ENCODE measurements at regions not wholly inside any gene's neighbourhood (a gene's known extent, or its start where the extent isn't known, plus 50 kb on each side); places are given as distances from the start of the nearest gene placed in this dataset.

- Histone ChIP-seq H2AFZ (no peak overlapping the region), H3K9me3 (ENCODE audit: control insufficient read depth, low read length) (no peaks in the 10 kb centered on the region), H3K27ac (no peak overlapping the region), H3K36me3 (ENCODE audit: control insufficient read depth, insufficient read depth, low read length) (no peaks in the 10 kb centered on the region), H3K4me3 (ENCODE audit: low read depth, low read length) (no peak overlapping the region), H3K4me1 (no peaks in the 10 kb centered on the region), H3K79me2 (no peaks in the 10 kb centered on the region), H3K27me3 (ENCODE audit: control insufficient read depth, insufficient read depth, low read length) (no peaks in the 10 kb centered on the region), H3K9ac (no peak overlapping the region), H3K4me2 (ENCODE audit: low read length) (no peak overlapping the region)
- no peak for TF ChIP-seq CTCF (IDR thresholded peaks at IDR 0.05)
Measured at GRCh38 chr1:59223198-59223597, 73.7 kb upstream of the FGGY start.

GRCh38 chr1:59223989-59224634 is 72.8 kb upstream of the FGGY start:
- Histone ChIP-seq H3K4me1 (no peaks in the 10 kb centered on the region), H3K27ac (no peak overlapping the region), H3K4me2 (ENCODE audit: low read length) (no peak overlapping the region), H2AFZ (no peak overlapping the region), H3K27me3 (ENCODE audit: control insufficient read depth, insufficient read depth, low read length) (no peaks in the 10 kb centered on the region), H3K79me2 (no peaks in the 10 kb centered on the region), H3K9me3 (ENCODE audit: control insufficient read depth, low read length) (no peaks in the 10 kb centered on the region), H3K36me3 (ENCODE audit: control insufficient read depth, insufficient read depth, low read length) (no peaks in the 10 kb centered on the region), H3K9ac (no peak overlapping the region), H3K4me3 (ENCODE audit: low read depth, low read length) (no peak overlapping the region)
- no peak for TF ChIP-seq CTCF (IDR thresholded peaks at IDR 0.05)

GRCh38 chr1:59225594-59226316 is 71.1 kb upstream of the FGGY start:
- H3K27ac ChIP-seq = no peak overlapping the region
- H3K4me1 ChIP-seq = no peaks in the 10 kb centered on the region
- no peaks in the 10 kb centered on the region for H3K79me2 ChIP-seq
- H3K27me3 ChIP-seq (ENCODE audit: control insufficient read depth, insufficient read depth, low read length) = no peaks in the 10 kb centered on the region
- no peak for TF ChIP-seq CTCF (IDR thresholded peaks at IDR 0.05)
- no peak overlapping the region for H3K4me3 ChIP-seq (ENCODE audit: low read depth, low read length)
- H3K36me3 ChIP-seq (ENCODE audit: control insufficient read depth, insufficient read depth, low read length) = no peaks in the 10 kb centered on the region
- no peak overlapping the region for H2AFZ ChIP-seq
- no peak overlapping the region for H3K4me2 ChIP-seq (ENCODE audit: low read length)
- H3K9me3 ChIP-seq (ENCODE audit: control insufficient read depth, low read length) = no peaks in the 10 kb centered on the region
- no peak overlapping the region for H3K9ac ChIP-seq

GRCh38 chr1:59229138-59229537 is 67.8 kb upstream of the FGGY start:
- Histone ChIP-seq H3K4me1 (no peaks in the 10 kb centered on the region), H3K4me2 (ENCODE audit: low read length) (no peak overlapping the region), H3K27ac (no peak overlapping the region), H3K79me2 (no peaks in the 10 kb centered on the region), H3K27me3 (ENCODE audit: control insufficient read depth, insufficient read depth, low read length) (no peaks in the 10 kb centered on the region), H3K9me3 (ENCODE audit: control insufficient read depth, low read length) (no peaks in the 10 kb centered on the region), H3K4me3 (ENCODE audit: low read depth, low read length) (no peak overlapping the region), H3K9ac (no peak overlapping the region), H2AFZ (no peak overlapping the region), H3K36me3 (ENCODE audit: control insufficient read depth, insufficient read depth, low read length) (no peaks in the 10 kb centered on the region)
- TF ChIP-seq CTCF (IDR thresholded peaks at IDR 0.05) = no peak

- no peaks in the 10 kb centered on the region for H3K27me3 ChIP-seq (ENCODE audit: control insufficient read depth, insufficient read depth, low read length)
- no peaks in the 10 kb centered on the region for H3K36me3 ChIP-seq (ENCODE audit: control insufficient read depth, insufficient read depth, low read length)
- no peak overlapping the region for H3K4me3 ChIP-seq (ENCODE audit: low read depth, low read length)
- no peaks in the 10 kb centered on the region for H3K9me3 ChIP-seq (ENCODE audit: control insufficient read depth, low read length)
- H3K27ac ChIP-seq = no peak overlapping the region
- no peak overlapping the region for H2AFZ ChIP-seq
- no peaks in the 10 kb centered on the region for H3K4me1 ChIP-seq
- H3K79me2 ChIP-seq = no peaks in the 10 kb centered on the region
- no peak overlapping the region for H3K4me2 ChIP-seq (ENCODE audit: low read length)
- no peak for TF ChIP-seq CTCF (IDR thresholded peaks at IDR 0.05)
- no peak overlapping the region for H3K9ac ChIP-seq
Measured at GRCh38 chr1:59230622-59231021, 66.3 kb upstream of the FGGY start.
